ENCODE measurements at regions not wholly inside any gene's neighbourhood (a gene's known extent, or its start where the extent isn't known, plus 50 kb on each side); places are given as distances from the start of the nearest gene placed in this dataset.
"Not testable (repeated sequence)": the region's sequence is repeated elsewhere in the genome, so short reads cannot be mapped to it uniquely, and the experiment has no call there.

DNA sequence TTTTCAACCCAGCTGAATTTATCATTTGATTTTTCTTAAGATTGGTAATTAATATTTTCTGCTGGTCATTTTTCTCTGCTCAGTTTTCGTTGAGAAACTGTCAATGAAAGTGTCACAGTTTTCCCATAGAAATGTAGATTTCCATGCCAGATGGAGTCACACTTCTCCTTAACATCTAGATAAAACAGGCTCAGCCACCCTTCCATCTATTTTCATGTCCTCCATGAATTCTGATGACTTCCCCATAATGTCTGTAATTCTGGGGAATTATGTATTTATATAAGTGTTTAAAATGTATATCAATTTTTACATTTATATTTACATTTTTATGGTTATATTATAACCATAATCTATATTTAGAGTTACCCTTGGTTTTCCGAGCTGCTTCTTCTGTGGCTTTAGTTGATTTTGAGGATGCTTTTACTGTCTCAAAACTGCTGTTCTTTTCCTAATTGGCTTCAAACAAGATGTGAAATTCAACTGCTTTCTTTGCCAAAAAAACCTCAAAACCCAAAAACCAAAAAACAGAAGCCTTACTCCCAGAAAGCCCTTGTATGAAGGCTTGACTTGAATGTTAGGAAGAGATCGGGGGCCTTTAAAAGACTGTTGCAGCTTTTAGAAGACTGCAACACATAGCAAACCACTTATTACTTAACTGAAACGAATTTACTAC, 95.4 kb upstream of the CDCA7L start:
- Histone ChIP-seq H2AFZ (no peak overlapping the region), H3K9me3 (ENCODE audit: low read depth) (no peaks in the 10 kb centered on the region), H4K20me1 (ENCODE audit: insufficient read depth, poor library complexity, severe bottlenecking) (no peaks in the 10 kb centered on the region), H3K27me3 (no peaks in the 10 kb centered on the region), H3K27ac (no peak overlapping the region), H3K9me2 (replicated peaks; ENCODE audit: insufficient read depth) (no peaks in the 10 kb centered on the region), H3K4me3 (no peak overlapping the region), H3K4me1 (ENCODE audit: insufficient read depth) (no peaks in the 10 kb centered on the region), H3K4me2 (no peak overlapping the region), H3K79me2 (no peaks in the 10 kb centered on the region), H3K36me3 (replicated peaks; ENCODE audit: insufficient read depth, low read depth) (no peaks in the 10 kb centered on the region)
- no peak for DNase-seq (ENCODE audit: low spot score)
- 84% methylated on average over 4 of the region's 4 CpGs for WGBS (ENCODE audit: low lambda C conversion rate, missing lambda C conversion rate)
- no peak for TF ChIP-seq EZH2 (IDR thresholded peaks at IDR 0.05; ENCODE audit: borderline replicate concordance)
- TF ChIP-seq, protein P1, sequence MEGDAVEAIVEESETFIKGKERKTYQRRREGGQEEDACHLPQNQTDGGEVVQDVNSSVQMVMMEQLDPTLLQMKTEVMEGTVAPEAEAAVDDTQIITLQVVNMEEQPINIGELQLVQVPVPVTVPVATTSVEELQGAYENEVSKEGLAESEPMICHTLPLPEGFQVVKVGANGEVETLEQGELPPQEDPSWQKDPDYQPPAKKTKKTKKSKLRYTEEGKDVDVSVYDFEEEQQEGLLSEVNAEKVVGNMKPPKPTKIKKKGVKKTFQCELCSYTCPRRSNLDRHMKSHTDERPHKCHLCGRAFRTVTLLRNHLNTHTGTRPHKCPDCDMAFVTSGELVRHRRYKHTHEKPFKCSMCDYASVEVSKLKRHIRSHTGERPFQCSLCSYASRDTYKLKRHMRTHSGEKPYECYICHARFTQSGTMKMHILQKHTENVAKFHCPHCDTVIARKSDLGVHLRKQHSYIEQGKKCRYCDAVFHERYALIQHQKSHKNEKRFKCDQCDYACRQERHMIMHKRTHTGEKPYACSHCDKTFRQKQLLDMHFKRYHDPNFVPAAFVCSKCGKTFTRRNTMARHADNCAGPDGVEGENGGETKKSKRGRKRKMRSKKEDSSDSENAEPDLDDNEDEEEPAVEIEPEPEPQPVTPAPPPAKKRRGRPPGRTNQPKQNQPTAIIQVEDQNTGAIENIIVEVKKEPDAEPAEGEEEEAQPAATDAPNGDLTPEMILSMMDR (IDR thresholded peaks at IDR 0.05; ENCODE audit: poor library complexity): no peak
- no peak for TF ChIP-seq EZH2phosphoT487 (IDR thresholded peaks at IDR 0.05; ENCODE audit: low read depth, severe bottlenecking, unreplicated experiment)

DNA sequence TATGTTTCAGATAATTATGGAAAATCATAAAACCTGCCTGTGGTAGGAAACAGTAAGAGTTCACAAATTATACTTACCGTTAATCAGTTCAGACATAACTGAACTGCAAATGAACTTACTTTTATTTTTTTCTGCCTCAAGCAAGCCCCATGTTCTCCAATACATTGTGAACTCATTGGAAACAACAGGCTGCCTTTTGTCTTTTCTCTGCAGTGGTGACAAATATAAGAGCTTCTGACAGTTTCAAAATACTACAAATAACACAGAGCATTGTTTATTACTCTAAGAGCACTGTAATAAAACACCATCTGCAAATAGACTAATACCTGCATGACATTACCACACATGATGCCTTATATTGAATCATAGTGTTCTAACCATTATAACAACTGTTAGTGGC, 94.0 kb upstream of the CDCA7L start:
- 100% methylated on average over 1 of the region's 1 CpG for WGBS (ENCODE audit: low lambda C conversion rate, missing lambda C conversion rate)
- Histone ChIP-seq H3K4me2 (no peak overlapping the region), H3K9me3 (ENCODE audit: low read depth) (no peaks in the 10 kb centered on the region), H2AFZ (no peak overlapping the region), H3K36me3 (replicated peaks; ENCODE audit: insufficient read depth, low read depth) (no peaks in the 10 kb centered on the region), H3K27ac (no peak overlapping the region), H4K20me1 (ENCODE audit: insufficient read depth, poor library complexity, severe bottlenecking) (no peaks in the 10 kb centered on the region), H3K4me1 (ENCODE audit: insufficient read depth) (no peaks in the 10 kb centered on the region), H3K27me3 (no peaks in the 10 kb centered on the region), H3K4me3 (no peak overlapping the region), H3K79me2 (no peaks in the 10 kb centered on the region), H3K9me2 (replicated peaks; ENCODE audit: insufficient read depth) (no peaks in the 10 kb centered on the region)
- TF ChIP-seq EZH2phosphoT487 (IDR thresholded peaks at IDR 0.05; ENCODE audit: low read depth, severe bottlenecking, unreplicated experiment) (no peak), EZH2 (IDR thresholded peaks at IDR 0.05; ENCODE audit: borderline replicate concordance) (no peak)
- TF ChIP-seq, protein P1 (IDR thresholded peaks at IDR 0.05; ENCODE audit: poor library complexity): no peak
- DNase-seq (ENCODE audit: low spot score): no peak

DNA sequence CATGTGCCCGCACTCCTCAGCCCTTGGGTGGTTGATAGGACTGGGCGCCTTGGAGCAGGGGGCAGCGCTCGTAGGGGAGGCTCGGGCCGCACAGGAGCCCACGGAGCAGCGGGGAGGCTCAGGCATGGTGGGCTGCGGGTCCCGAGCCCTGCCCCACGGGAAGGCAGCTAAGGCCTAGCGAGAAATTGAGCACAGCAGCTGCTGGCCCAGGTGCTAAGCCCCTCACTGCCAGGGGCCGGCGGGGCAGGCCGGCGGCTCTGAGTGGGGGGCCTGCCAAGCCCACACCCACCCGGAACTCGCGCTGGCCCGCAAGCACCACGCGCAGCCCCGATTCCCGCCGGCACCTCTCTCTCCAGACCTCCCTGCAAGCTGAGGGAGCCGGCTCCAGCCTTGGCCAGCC, 86.7 kb upstream of the CDCA7L start:
- not testable (repeated sequence) for H3K9me2 ChIP-seq (replicated peaks; ENCODE audit: insufficient read depth); H3K4me1 ChIP-seq (ENCODE audit: insufficient read depth); H3K79me2 ChIP-seq; H2AFZ ChIP-seq; H3K4me2 ChIP-seq; DNase-seq (ENCODE audit: low spot score); H3K4me3 ChIP-seq; H3K9me3 ChIP-seq (ENCODE audit: low read depth); H3K36me3 ChIP-seq (replicated peaks; ENCODE audit: insufficient read depth, low read depth); H4K20me1 ChIP-seq (ENCODE audit: insufficient read depth, poor library complexity, severe bottlenecking); H3K27ac ChIP-seq; H3K27me3 ChIP-seq
- WGBS (ENCODE audit: low lambda C conversion rate, missing lambda C conversion rate): 98% methylated on average over 24 of the region's 26 CpGs

DNA sequence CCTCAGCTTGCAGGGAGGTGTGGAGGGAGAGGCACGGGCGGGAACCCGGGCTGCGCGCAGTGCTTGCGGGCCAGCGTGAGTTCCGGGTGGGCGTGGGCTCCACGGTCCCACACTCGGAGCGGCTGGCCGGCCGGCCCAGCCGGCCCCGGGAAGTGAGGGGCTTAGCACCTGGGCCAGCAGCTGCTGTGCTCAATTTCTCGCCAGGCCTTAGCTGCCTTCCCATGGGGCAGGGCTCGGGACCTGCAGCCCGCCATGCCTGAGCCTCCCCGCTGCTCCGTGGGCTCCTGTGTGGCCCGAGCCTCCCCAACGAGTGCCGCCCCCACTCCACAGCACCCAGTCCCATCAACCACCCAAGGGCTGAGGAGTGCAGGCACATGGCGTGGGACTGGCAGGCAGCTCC, 83.0 kb upstream of the CDCA7L start:
- not testable (repeated sequence) for H3K36me3 ChIP-seq (replicated peaks; ENCODE audit: insufficient read depth, low read depth); DNase-seq (ENCODE audit: low spot score); H4K20me1 ChIP-seq (ENCODE audit: insufficient read depth, poor library complexity, severe bottlenecking); H3K27me3 ChIP-seq; H2AFZ ChIP-seq; H3K9me2 ChIP-seq (replicated peaks; ENCODE audit: insufficient read depth); H3K27ac ChIP-seq; H3K4me3 ChIP-seq; H3K4me2 ChIP-seq; H3K79me2 ChIP-seq; H3K4me1 ChIP-seq (ENCODE audit: insufficient read depth); H3K9me3 ChIP-seq (ENCODE audit: low read depth)
- WGBS (ENCODE audit: low lambda C conversion rate, missing lambda C conversion rate): 98% methylated on average over 14 of the region's 25 CpGs

All from hepatocyte (in vitro differentiated cells).